C1 segment of cervical spinal cord (tissue), 14 donors: ENCODE measurements at regions not wholly inside any gene's neighbourhood (a gene's known extent, or its start where the extent isn't known, plus 50 kb on each side); places are given as distances from the start of the nearest gene placed in this dataset.
A peak's percentile ranks its signal among the peaks of the same experiment; 100 is the strongest.
"Not testable (repeated sequence)": the region's sequence is repeated elsewhere in the genome, so short reads cannot be mapped to it uniquely, and the experiment has no call there.

Experiments
- DNase-seq, 14 donors: peaks; one replicate each; lab custom pipeline; 2025; lab: John Stamatoyannopoulos, UW

- no peak for DNase-seq
Observed at GRCh38 chr7:89771003-89771636, 383.1 kb upstream of the STEAP1 start.

- no peak for DNase-seq
Observed at GRCh38 chr7:89772276-89772675, 382.0 kb upstream of the STEAP1 start.

- DNase-seq, result no peak
Observed at GRCh38 chr7:89773611-89774010, 380.7 kb upstream of the STEAP1 start.

- DNase-seq, result no peak
Observed at GRCh38 chr7:89775459-89775858, 378.8 kb upstream of the STEAP1 start.

- DNase-seq, result no peak
Observed at GRCh38 chr7:89776980-89777379, 377.3 kb upstream of the STEAP1 start.

GRCh38 chr7:89777499-89777898 is 376.8 kb upstream of the STEAP1 start:
- no peak for DNase-seq

- DNase-seq, result no peak
Observed at GRCh38 chr7:89780291-89780690, 374.0 kb upstream of the STEAP1 start.

- no peak for DNase-seq
Observed at GRCh38 chr7:89796481-89796880, 357.8 kb upstream of the STEAP1 start.

- DNase-seq, result no peak
Observed at GRCh38 chr7:89797965-89798598, 356.2 kb upstream of the STEAP1 start.

- no peak for DNase-seq
Observed at GRCh38 chr7:89798599-89798996, 355.7 kb upstream of the STEAP1 start.

GRCh38 chr7:89800761-89801160 is 353.5 kb upstream of the STEAP1 start:
- DNase-seq, result no peak

- no peak for DNase-seq
Observed at GRCh38 chr7:89809291-89809690, 345.0 kb upstream of the STEAP1 start.

GRCh38 chr7:89813081-89813480 is 341.2 kb upstream of the STEAP1 start:
- no peak for DNase-seq

- DNase-seq, result no peak
Observed at GRCh38 chr7:89826121-89826520, 328.1 kb upstream of the STEAP1 start.

- DNase-seq, result no peak
Observed at GRCh38 chr7:89826557-89826956, 327.7 kb upstream of the STEAP1 start.

GRCh38 chr7:89837515-89837914 is 316.8 kb upstream of the STEAP1 start:
- peak in 6 of 14 donors; percentile 3 to 93 (median 14) for DNase-seq

- no peak for DNase-seq
Observed at GRCh38 chr7:89839329-89839728, 314.9 kb upstream of the STEAP1 start.

GRCh38 chr7:89845952-89846351 is 308.3 kb upstream of the STEAP1 start:
- no peak for DNase-seq

- no peak for DNase-seq
Observed at GRCh38 chr7:89849052-89849451, 305.2 kb upstream of the STEAP1 start.

GRCh38 chr7:89857053-89857452 is 297.2 kb upstream of the STEAP1 start:
- not testable (repeated sequence) for DNase-seq

- DNase-seq, result no peak
Observed at GRCh38 chr7:89857767-89858166, 296.5 kb upstream of the STEAP1 start.

GRCh38 chr7:89887489-89887888 is 266.8 kb upstream of the STEAP1 start:
- peak in 2 of 14 donors; percentile 2 for DNase-seq

GRCh38 chr7:89908736-89909135 is 245.5 kb upstream of the STEAP1 start:
- DNase-seq, result no peak

GRCh38 chr7:89914711-89915110 is 239.6 kb upstream of the STEAP1 start:
- DNase-seq, result no peak
